ENCODE measurements at regions not wholly inside any gene's neighbourhood (a gene's known extent, or its start where the extent isn't known, plus 50 kb on each side); places are given as distances from the start of the nearest gene placed in this dataset.

DNA sequence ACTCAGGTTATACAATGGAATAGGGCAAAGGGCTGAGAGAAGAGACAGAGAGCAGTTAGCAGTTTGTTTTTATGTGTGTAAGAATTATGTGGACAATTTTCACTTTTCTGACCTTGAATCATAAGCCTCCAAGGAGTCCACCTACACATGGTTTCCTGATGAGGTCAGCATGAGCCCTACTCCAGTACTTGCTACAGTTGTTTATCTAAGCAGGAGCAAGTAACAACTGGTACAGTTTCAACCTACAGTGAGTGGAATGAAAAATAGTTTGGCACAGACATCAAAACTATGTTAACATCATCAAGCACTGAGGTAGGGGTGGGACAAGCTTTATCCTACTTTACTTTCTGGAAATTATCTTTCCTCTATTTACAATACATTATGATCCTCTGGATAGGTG, 426.7 kb upstream of the ID4 start:
- no peak for DNase-seq (ENCODE audit: low read depth, low spot score)
- POLR2A ChIA-PET = no interaction called here
- H4K20me1 ChIP-seq (replicated peaks; ENCODE audit: control insufficient read depth, extremely low read depth, insufficient read depth, low read length) = no peaks in the 10 kb centered on the region
- dilution Hi-C loops (cut with MboI; ENCODE audit: extremely low pct_ligation_motif_present, low sequenced_read_pairs) = no loop called here
- no peak overlapping the region for H2AFZ ChIP-seq (ENCODE audit: low read depth, low read length)
- BruUV-seq (replicated peaks) = no TSS peak
- no peaks in the 10 kb centered on the region for H3K36me3 ChIP-seq (ENCODE audit: control insufficient read depth in 2 of 2, extremely low read depth in 1 of 2, insufficient read depth in 2 of 2, low read length in 2 of 2)
- no peaks in the 10 kb centered on the region for H3K27me3 ChIP-seq (ENCODE audit: control insufficient read depth in 2 of 2, insufficient read depth in 2 of 2, low read length in 2 of 2)
- no peak overlapping the region for H3K9ac ChIP-seq (replicated peaks; ENCODE audit: extremely low read depth, insufficient read depth, low read length)
- CTCF ChIA-PET = no interaction called here
- FAIRE-seq = no peak
- no peak overlapping the region for H3K27ac ChIP-seq (ENCODE audit: insufficient read depth, low read depth, low read length)
- H3K4me1 ChIP-seq (ENCODE audit: control insufficient read depth, extremely low read depth, insufficient read depth, low read length) = no peaks in the 10 kb centered on the region
- H3K9me3 ChIP-seq (replicated peaks; ENCODE audit: control insufficient read depth, insufficient read depth, low read length) = no peaks in the 10 kb centered on the region
- no peak overlapping the region for H3K4me3 ChIP-seq (replicated peaks in 1 of 3; ENCODE audit: insufficient read depth in 1 of 3, low read depth in 1 of 3, low read length in 3 of 3)
- intact Hi-C loops (cut with micrococcal nuclease) = no loop called here
- no peak for TF ChIP-seq FOS (IDR thresholded peaks at IDR 0.05; ENCODE audit: borderline replicate concordance, insufficient read depth, low read length)
- no peak for TF ChIP-seq MAX (IDR thresholded peaks at IDR 0.05; ENCODE audit: insufficient read depth, insufficient read length)
- no peak for TF ChIP-seq MYC (IDR thresholded peaks at IDR 0.05; ENCODE audit: low read depth, low read length)
- no peak for TF ChIP-seq EZH2 (IDR thresholded peaks at IDR 0.05; ENCODE audit: borderline replicate concordance, low read depth, low read length, severe bottlenecking)
- TF ChIP-seq JUN (IDR thresholded peaks at IDR 0.05; ENCODE audit: borderline replicate concordance, insufficient read depth, insufficient read length, low read depth) = no peak
- TF ChIP-seq POLR2A (IDR thresholded peaks at IDR 0.05; ENCODE audit: low read depth, low read length) = no peak
- no peak for TF ChIP-seq POLR2AphosphoS5 (IDR thresholded peaks at IDR 0.05; ENCODE audit: insufficient read depth, low read depth, low read length)
- TF ChIP-seq CTCF (IDR thresholded peaks at IDR 0.05; ENCODE audit: extremely low read depth in 1 of 2, insufficient read depth in 1 of 2, low read depth in 1 of 2, low read length in 2 of 2) = no peak
- no peak for TF ChIP-seq GATA2 (IDR thresholded peaks at IDR 0.05; ENCODE audit: insufficient read depth, insufficient read length, low read depth, low read length)
- no peak overlapping the region for H3K4me2 ChIP-seq (ENCODE audit: insufficient read depth, low read length)
- no peaks in the 10 kb centered on the region for H3K9me1 ChIP-seq (replicated peaks; ENCODE audit: control insufficient read depth, extremely low read depth, insufficient read depth, low read length)
- H3K79me2 ChIP-seq (ENCODE audit: control insufficient read depth, insufficient read depth, low read length) = no peaks in the 10 kb centered on the region

Measured in endothelial cell of umbilical vein (primary cell).